GM21528 (cell line): ENCODE measurements at regions not wholly inside any gene's neighbourhood (a gene's known extent, or its start where the extent isn't known, plus 50 kb on each side); places are given as distances from the start of the nearest gene placed in this dataset.

Experiments used
- ATAC-seq: cut with Tn5 transposase; IDR thresholded peaks from one replicate; pipeline ENCODE4 v1.9.1; 2021; ENCODE audit warnings: mild to moderate bottlenecking, moderate library complexity; ENCODE audit not compliant: unreplicated experiment, low FRiP score

- ATAC-seq: no peak
These were observed 142.7 kb upstream of the STEAP4 start for GRCh38 chr7:88449410-88449809.

DNA sequence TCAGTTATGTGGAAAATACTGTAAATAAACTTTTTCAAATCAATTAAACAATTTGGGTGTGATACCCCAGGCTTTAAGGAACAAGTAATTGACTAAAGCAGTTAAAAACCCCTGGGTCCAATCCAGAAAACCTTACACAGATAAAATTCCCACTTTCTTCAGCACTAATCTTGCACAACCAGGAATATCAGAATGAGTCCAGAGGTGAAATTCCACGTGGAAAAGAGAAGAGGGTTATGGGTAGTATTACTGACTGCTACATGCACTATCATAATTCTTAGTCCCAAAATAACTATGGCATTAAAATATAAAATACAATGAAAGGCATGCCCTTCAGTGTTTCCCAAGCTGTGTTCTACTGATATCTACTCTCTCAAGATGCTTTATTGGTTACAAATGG is 135.7 kb upstream of the STEAP4 start:
- no peak for ATAC-seq

- ATAC-seq: no peak
These were observed 130.4 kb upstream of the STEAP4 start for GRCh38 chr7:88437132-88437531.

DNA sequence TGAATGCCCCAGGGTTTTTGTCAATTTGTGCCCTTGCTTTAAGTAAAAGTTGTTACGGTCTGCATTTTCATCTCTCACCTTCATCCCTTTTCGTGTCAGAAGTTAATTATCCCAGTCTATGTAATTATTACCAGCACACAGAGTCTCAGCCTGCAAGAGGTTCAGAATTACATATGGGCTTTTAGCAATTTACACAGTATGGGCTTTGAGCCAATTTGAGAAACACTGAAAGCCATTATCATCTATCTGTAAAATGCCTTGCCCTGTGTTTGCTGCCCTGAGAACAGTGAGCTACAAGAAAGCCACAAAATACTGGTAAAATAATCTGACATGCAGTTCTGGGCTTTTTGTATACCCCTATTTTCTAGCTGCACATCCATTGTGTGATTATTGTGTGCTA is 125.6 kb upstream of the STEAP4 start:
- ATAC-seq: no peak

DNA sequence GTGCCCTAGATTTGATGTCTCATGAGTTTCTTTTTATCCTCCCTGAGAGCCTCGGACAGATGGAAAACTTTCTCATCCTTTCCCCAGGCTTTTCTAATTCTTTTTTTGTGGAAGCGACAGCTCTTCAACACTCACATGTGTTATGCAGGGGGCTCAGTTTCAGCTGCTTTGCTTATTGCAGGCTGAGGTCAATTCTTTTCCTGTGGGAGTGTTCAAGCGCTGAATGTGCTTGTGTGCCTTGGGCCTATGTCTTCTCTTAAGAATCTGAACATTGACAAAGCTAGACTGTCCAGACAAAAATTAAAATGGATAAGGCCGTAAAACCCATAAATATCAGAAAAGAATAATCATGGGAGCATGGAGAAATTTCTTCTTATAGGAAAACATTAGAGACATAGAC is 125.2 kb upstream of the STEAP4 start:
- no peak for ATAC-seq

- no peak for ATAC-seq
These were observed 122.7 kb upstream of the STEAP4 start for GRCh38 chr7:88429382-88429781.

DNA sequence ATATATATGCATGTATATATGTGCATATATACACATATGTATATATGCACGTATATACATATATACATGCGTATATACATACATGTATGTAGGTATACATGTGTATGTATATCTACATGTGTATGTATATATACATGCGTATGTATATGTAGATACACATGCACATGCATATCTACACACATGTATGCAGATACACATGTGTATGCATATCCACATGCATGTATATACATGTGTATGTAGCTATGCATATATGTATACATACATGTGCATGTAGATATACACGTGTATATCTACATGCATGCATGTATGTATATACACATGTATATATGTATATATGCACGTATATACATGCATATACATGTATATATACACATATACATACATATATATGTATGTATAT is 95.8 kb upstream of the STEAP4 start:
- no peak for ATAC-seq

DNA sequence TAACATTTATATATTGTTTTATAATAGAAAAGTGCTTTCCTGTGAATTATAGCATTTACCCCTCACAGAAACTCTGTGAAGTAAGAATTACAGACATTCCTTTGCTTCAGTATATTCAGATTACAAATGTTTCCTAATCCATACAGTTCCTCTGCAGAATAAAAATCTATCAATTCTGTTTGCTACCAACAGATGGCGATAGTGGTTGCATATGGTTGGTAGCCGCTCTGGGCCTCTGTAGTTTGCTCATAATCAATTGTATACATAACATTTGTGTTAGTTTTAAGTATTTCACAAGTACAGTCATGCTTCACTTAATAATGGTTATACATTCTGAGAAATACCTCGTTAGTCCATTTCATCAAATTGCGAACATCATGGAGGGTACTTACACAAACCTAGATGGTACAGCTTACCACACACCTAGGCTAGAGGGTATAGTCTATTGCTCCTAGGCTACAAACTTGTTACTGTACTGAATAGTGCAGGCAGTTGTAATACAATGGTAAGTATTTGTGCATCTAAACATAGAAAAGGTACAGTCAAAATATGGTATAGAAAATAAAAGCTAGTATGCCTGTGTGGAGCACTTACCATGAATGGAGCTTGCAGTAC is 94.4 kb upstream of the STEAP4 start:
- ATAC-seq: peak; percentile 55

GRCh38 chr7:88399696-88400240 is 93.1 kb upstream of the STEAP4 start:
- no peak for ATAC-seq

- ATAC-seq: no peak
These were observed 92.3 kb upstream of the STEAP4 start for GRCh38 chr7:88399036-88399435.

DNA sequence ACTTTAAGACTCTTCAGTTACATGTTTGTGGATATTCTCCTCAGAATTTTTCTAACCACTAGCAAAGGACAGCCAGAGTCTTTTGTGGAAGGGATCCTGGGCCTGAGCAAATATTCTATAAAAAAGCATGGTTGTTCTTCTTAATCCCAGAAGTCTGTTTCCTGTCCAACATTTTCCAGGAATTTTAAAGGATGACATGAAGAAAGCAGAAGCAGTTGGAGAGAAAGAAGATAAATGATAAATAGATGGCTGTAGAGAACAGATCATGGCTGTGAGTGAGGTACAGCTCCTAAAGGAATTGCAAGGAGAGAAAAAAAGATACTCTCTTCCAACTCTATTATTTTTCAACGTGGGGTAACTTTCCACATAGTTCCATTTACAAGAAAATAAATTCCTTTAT is 91.8 kb upstream of the STEAP4 start:
- no peak for ATAC-seq

- ATAC-seq: peak; percentile 29
These were observed 90.2 kb upstream of the STEAP4 start for GRCh38 chr7:88396948-88397322.

DNA sequence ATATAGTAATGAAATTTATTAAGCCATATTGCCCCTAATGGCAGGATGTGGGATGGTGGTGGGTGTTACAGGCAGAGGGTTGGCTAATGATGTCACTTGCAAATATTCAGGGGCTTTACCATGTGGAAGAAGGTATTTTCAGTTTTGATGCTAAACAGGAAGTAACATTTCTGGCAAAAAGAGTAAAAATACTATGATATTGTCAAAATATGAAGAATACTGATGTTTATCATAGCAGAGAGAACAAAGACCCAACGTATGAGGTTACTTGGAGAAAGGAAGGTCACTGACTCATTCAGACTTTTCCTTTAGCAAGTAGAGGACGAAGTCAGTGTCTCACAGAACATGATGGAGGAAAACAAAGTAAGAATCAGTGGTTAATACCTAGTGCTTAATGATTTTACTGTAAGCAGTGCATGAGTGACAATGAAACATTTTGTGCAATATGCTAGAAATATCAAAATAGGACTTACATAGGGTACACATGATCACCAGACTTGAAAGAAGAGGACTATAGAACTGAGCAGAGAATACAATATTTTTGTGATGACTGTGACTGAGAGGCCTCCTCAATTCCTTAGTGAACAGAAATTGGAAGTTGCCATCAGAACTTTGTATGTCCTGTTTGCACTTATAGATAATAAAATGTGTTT is 89.7 kb upstream of the STEAP4 start:
- ATAC-seq: peak; percentile 76

DNA sequence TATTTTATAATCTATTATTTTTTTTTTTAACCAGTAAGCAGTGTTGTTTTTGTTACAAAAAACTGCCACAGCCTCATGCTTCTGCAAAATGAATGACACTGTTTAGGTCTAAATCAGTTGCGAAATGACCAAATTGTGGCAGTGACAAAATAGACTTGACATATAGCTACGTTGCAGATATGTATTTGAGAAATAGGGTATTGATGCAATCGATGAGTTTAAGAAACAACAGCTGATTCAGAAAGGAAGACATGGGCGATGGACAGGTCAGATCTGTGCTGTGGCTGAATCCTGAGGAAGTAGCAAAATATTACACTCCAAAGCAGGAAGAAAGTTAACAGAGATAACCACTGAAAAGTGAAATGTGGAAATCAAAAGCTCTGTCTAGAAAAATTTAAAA is 89.0 kb upstream of the STEAP4 start:
- no peak for ATAC-seq

GRCh38 chr7:88391247-88391646 is 84.6 kb upstream of the STEAP4 start:
- ATAC-seq: no peak

DNA sequence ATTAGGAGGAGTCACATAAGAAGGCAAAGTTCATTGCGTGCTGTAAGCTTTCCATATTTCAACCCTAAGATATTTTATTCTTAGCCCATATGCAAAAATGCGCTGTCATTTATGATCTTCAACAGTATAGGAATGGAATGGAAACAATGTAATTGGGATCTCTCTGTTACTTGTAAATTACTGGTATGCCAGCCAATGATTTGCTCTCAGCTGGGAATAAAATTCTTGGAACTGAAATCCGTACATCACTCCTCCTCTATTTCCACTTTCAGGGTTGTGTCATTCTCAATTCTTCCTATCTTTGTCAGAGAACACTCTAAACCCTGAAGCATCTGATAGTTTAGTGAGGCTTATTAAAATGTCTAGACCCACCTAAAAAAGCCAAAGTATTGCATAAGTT is 80.7 kb upstream of the STEAP4 start:
- no peak for ATAC-seq

GRCh38 chr7:88386665-88387156 is 80.0 kb upstream of the STEAP4 start:
- ATAC-seq: no peak

DNA sequence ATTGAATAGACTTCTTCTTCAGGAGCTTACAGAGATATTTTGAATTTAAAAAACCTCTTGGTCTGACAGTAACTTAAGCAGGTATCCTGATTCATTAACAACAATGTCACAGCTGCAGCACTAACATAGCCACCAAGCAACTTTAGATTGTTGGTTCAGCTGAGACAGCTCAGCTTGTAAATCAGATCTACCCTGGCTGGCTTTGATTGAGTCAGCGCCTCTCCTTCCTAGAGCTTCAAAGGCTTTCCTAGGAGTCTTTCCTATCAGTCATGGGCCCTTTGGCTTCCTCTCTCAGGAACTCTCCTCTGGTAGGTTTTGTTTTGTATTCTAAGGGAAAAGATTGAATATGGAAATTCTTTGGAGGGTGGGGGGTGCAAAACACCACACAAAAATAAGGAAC is 70.7 kb upstream of the STEAP4 start:
- ATAC-seq: no peak

DNA sequence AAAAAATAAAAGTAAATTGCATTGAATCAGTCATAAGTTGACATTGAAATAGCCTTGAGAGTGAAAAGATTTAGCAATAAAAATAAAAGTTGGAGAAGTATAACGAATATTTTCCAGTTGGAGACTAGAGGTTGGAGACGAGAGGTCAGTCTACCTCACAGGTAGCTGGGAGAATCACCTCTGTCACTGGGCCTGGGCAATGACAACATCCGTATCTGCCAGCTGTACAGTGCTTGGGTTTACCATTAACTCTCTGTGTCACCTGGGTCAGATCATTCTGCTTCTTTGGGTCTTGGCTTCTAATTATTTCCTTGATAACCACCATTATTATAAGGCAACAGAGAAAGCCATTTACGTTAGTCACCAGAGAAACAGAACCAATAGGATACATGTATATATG is 62.0 kb upstream of the STEAP4 start:
- ATAC-seq: no peak

DNA sequence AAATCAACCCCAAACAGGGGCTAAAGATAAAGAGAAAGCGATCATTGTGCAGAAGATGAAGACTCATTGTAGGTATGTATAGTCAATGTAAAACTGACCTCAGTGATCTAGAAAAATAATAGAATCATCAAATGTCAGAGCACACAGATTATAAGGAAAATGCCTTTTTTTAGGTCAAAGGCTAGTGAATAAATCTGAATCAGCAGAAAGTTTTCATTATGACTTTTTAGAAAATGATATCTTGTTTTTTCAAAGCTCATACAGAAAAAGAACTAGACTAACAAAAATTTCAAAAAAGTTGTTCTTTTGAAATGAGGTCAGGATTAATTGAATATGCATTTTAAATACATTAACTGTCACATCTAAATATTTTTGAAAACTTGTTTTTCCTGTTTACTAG is 60.2 kb upstream of the STEAP4 start:
- no peak for ATAC-seq

GRCh38 chr7:88363869-88364268 is 57.2 kb upstream of the STEAP4 start:
- ATAC-seq: no peak

DNA sequence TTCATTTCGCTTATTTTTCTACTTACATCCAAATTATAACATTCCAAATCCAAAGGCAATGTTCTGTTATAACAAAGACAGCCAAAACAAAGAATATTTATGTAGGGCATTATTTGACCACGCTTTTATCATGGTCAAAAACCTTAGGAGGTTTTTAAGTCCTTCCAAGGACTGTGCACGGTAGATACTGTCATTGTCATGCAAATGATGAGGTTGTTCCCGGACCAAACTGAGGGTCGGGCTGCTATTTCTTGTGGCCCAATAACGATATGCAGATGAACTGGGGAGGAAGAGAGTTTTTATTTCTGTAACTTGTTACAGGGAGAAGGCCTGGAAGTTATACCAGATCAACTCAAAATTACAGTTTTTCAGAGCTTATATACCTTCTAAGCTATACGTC is 56.6 kb upstream of the STEAP4 start:
- ATAC-seq: no peak
